Fibroblast of skin of abdomen (primary cell): ENCODE measurements at regions not wholly inside any gene's neighbourhood (a gene's known extent, or its start where the extent isn't known, plus 50 kb on each side); places are given as distances from the start of the nearest gene placed in this dataset.

ENCODE experiments used
- DNase-seq: peaks from one replicate; pipeline ENCODE4 v3.0.0-alpha.2; 2013

DNA sequence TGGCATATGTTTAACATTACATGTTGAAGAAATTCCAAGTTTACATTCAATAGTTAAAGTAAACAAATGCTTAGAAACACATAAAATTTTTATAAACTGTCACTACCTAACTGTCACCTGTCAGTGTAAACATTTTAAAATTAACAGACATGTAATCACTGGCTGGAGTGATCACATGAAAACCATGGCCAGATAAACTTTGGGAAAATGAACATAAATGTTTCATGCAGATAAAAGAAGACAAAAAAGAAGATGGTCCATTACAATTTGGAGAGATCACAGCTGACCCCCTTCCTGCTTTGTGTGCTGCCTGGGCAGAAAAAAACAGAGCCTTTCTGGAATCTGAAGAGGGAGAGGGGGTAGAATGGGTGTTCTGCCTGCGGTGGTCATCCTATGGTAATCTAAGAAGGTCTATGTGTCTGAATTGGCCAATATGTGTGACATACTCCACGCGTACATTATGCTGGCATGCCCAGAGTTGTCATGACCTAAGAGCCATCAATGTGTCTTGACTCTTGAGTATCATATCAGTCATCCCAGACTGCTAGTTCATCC lies 57.5 kb upstream of the MEOX2 start:
- DNase-seq: no peak

DNA sequence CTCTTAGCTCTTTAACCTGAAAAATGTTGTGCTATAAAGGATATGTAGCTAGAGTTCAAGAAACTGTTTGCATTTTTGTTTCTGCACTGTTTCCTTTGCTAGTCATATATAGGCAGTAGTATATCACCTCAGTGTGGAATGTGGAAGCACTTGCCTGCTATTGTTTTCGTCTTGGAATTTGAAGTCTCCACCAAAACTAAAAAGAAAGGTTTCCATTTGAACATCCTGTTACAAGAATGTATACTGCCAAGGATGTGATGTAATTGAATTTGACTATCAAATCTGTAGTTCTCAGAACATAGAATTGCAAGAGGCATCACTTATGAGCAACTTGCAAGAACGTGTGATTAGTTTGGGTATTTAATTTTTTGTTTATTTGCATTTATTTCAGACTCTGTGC lies 51.1 kb upstream of the MEOX2 start:
- no peak for DNase-seq
